ENCODE measurements at regions not wholly inside any gene's neighbourhood (a gene's known extent, or its start where the extent isn't known, plus 50 kb on each side); places are given as distances from the start of the nearest gene placed in this dataset.
A peak's percentile ranks its signal among the peaks of the same experiment; 100 is the strongest.

DNA sequence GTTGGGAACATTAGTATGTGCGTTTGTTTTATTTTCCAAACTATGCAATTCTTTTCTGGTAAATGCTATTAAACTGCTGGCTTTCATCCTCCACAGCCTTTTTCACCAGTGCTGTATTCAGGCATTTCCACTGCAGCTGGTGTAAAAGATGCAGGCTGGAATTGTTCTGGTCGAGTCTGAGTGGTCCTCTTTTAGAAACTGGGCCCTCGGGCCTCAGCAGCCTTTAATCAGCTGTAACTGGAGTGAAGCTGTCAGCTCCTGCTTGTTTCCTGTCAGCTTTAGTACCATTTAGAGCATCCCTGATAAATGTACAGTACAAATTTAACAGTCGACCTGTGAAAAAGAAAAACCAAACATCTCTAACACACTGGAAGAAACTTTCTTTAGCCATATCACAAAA, 979.6 kb downstream of the TFAP2A start:
- DNase-seq, result no peak

DNA sequence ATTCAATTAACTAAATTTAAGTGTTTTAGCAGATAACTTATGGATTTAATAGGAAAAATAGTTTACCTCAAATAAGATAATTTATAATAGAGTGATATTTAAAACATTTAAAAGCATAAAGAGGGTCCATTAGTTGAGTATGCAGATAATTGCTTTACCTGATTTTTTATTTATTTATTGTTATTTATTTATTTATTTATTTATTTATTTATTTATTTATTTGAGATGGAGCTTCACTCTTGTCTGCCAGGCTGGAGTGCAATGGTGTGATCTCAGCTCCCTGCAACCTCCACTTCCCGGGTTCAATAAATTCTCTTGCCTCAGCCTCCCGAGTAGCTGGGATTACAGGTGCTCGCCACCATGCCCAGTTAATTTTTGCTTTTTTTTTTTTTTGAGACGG, 982.9 kb downstream of the TFAP2A start:
- DNase-seq, result no peak

DNA sequence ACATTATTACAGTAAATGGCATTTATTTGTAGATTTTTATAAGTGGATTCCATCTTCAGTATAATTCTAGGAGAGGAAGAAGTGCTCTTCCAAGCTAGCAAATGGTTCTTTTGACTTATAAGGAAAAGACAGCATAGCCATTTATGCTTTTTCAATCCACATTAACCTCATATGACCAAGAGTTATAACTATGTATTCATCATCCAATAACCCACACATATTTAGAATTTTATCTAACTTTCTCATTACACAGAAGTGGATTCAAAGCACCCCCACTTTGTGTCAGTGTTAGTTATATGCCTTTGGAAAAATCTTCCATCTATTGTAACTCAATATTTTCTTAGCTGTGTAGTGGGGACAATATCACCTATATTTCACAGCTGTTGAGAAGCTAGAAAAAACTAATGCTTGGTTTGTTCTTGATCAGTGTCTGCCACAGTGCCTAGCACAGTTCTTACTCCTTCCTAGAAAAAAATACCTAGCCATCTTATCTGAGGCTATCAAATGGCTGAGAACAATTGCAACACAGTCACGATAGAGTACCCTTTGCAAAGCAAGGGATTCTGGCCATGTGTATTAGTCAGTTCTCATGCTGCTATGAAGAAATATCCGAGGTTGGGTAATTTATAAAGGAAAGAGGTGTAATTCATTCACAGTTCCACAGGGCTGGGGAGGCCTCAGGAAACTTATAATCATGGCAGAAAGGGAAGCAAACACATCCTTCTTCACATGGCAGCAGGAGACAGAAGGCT, 986.3 kb downstream of the TFAP2A start:
- DNase-seq, result no peak

DNA sequence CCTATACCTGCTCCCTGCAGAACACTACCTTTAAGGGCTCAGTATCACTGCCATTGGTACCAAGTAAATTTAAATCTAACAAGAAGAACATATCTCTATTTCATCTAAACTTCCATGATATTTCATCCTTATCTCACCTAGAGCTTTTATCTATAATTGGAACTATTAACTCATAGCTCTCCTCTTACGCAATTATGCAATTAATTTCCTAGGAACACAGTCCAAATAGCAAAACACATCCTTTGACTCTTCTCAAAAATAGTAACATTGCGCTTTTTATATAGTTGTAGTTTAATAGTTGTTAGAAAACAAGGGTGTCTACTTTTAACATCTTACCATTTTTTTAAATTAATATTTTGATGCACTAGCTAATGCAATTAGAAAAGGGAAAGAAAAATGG, 986.8 kb upstream of the SLC35B3 start:
- no peak for DNase-seq

DNA sequence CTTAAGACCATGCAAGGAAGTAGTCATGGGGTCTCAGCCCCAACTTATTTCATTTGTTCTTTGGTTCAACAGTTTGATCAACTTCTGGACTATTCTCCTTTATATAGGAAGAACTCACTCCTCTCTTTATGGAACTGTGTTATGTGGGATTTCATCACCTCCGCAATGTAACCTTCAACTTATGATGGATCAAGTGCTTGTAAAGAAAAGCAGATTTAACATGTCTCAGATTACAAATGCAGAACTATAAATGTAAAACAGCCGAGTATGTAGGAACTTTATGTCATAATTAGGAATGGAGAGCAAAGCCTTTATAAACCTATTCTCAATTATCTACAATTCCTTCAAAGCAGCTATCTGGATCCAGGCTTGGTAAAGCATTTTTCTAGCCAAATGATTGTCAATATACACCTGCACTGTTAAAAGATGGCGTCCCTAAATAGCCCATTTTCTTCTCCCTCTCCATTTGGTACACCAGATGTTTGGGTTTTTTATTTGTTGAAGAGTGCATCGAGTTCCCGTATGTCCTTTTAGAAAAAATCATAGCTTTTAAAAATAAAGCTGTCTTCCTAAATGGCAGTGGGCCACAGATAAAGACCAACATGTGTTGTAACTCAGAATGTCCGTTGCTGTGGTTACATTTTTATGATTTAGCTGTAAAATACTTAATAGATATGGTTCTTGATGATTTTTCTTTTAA, 985.1 kb upstream of the SLC35B3 start:
- no peak for DNase-seq

DNA sequence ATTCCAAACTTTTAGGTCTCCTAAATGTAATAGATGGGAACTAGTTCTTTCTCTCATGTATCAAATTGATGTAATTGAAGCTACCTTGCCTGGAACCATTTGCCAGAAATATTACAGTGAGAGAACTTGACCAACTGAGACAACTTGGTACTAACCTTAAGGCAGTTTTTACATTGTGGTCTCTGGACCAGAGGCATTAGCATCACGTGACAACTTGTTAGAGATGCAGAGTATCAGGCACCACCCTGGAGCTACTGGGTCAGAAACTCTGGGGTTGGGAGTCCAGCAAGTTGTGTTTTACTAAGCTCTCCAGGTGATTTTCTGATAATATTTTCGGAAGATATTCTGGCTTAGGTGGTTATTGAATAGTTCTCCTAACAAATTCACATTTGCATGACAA, 982.1 kb upstream of the SLC35B3 start:
- no peak for DNase-seq

DNA sequence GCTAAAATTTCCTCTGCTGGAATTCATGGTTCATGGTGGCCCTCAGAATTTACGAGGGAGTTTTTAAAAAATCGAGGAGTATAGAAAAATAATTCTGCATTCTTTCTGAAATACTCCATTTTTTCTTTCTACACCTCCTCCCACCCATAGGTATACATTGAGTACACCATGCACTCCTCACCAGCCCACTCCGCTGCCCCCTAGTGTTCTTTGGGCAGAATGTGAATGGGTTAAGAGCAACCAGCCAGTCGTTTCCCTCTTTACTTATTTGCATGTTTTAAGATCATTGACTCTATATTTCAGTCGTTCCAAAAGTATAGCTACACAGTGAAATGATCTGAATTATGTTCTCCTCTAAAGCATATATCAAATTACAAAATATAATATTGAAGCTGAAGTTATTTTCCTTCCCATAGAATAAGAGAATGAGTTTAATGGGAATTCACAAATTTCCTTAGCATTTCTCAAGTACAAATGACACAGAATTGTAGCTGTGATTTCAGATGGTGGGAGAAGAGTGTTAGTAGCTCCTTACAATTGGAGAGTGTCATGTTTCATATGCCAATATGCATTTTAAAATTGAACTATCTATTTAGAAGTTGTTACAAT, 977.7 kb upstream of the SLC35B3 start:
- peak; percentile 33 to 53 for DNase-seq

DNA sequence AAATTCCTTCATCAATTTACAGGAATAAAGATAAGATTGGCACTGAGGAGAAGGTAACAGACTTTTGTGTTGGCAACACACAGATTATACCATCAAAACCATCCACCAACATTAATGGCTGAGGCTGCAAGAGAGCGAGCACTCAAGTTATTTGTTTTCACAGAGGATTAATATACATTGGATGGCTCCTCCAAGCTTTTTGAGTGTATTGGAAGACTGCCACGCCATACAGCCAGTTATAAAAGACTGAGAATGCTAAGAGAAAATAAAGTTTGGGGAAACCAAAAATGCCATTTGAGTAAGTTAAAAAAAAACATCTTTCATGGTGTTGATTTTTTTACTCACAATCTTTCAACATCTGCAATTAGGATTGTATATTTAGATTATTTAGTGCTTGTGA, 973.8 kb upstream of the SLC35B3 start:
- no peak for DNase-seq

DNA sequence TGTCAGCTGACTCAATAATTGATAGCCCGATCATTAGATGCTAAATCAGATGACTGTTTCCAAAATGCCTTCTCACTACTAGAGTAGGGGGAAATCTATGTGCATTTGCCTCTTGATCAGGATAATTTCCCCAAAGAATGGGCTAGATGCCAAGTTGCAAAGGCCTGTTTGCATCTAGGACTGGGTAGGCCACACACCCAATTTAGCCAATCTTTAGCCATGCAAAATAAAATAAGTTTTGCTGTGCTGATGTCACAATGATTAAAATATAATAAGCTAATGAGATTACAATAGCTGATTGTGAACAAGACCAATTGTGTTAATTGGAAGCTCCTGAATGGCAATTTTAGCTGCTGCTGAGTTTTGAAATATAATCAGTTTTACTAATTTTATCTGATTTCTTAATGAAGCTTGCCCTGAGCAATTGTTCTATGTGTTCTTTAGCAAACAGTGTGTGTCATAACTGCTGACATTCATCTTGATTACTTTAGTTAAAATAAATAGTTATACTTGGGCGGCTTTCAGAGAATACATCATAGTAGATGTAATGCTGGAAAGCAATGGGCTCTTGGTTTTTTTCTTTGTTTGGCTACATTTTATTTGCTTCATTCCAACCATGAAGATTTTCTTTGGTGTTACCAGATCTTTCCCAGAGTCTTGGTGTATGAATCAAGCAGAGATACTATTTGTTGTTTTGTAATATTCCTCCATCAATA, 973.2 kb upstream of the SLC35B3 start:
- DNase-seq, result peak in 1 of 2 experiments; percentile 22

DNA sequence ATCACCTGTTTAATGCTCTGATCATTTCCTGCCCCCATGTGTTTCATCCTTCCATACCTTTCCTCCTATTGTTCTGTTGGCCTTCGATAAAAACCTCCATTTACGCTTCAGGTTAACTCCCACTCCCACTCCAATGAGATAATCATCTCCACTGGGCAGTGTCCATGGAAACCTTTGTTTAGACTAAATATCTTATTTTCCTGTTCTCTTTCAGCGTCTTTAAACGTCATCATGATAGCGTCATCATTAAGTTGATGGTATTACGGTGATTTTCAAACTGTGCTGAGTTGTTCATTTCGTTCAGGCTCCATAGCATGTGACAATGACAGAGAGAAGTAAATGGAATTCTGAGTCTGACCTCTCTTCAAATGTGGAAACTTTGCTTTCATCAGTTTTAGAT, 970.5 kb upstream of the SLC35B3 start:
- no peak for DNase-seq

DNA sequence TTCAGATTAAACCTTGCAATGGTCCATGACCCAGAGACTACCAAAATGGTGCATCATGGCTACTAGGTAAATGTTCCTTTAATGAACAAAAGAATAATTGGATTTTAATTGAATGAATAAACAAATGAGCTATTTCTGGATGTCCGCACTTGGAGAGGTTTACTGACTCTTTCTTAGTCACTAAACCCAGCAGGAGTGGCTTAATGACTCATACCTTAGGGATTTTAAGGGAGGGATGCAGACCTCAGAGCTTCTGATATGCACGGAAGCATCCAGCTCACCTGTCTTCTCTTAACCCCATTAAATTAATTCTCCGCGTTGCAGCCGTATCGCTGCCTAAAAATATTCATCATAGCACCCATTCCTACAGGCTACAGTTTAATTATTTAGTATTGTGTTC, 970.0 kb upstream of the SLC35B3 start:
- no peak for DNase-seq

DNA sequence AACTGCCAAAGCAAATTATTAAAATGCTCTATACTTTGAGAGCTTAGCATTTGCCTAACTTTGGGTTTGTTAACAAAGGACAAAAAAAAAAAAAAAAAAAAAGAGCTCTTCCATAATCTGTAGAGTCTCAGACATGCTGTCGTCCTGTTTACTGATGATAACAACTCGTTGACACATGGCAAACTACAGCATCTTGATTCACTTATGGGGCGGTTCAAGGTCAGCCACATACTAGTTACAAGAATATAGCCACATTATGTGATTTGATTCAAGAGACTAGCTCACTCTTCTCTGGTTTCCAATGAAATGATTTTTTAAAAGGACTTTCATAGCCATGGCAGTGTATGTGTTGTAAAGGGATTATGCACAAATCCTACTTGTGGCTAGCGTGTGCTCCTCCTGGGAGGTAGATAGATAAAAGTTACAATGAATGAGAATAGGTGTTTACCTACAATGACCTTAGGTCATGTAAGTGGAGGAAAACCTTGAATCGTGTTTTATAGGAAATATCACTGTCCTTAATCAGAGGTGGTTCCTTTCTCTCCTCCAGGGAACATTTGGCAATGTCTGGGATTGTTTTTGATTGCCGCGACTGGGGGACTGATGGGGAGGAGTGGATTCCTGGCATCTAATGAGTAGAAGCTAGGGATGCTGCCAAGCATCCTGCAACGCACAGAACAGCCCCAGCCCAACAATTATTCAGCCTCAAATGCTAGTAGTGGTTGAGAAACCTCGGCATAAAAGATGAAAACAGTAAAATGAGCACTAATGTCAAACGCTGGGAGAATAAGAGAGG, 969.2 kb upstream of the SLC35B3 start:
- DNase-seq, result no peak

DNA sequence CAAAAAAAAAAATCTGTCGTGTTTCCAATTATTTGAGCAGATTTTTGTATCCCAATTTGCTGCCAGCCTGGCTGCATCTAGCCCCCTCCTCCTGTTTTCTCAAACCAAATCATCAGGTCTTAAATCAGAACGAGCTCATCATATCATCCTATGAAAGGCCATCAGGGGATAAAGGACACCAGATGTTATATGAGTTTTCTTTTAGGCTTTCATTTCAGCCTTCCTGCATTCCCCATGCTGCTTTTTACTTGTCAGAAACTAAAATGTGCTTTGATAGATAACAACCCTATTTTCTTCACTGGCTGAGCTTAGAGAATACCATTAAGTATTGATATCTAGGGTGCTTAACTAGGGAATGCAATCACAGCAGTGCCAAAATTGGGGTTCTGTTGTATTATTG, 968.4 kb upstream of the SLC35B3 start:
- no peak for DNase-seq

DNA sequence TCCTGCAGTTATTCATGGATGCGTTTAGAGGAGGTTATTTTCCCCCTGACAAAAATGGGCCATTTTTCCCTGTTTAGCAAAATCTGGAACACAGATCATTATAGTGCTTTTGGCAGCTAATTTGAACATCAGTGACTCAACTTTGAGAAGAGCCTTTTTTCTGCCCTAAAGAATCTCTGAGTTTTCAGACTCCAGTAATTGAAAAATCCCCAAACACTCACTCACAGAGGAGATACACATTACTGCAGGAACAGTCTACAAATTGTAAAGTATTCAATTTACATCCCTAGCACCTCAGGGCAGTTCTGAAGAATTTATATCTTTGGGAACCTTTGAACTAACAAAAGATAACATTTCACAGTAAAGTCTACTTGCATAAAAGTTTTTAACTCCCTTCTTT, 966.6 kb upstream of the SLC35B3 start:
- DNase-seq, result no peak

DNA sequence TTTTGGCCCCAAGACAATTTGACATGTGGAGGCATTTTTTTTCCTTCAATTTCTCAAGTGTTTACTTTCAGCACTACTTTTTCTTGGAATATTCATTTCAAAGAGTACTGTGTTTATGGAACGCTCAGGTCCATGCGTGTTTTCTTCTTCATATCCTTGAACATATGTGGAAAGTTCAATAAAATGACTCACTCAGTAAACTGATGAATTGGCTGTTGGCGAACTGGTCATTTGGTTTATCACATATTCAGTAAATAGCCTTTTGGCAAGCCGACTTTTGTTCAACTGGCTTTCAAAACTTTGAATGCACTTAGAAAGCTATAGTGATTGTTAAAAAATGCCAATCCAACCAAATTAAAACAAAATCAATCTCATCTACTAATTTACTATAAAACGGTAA, 964.6 kb upstream of the SLC35B3 start:
- no peak for DNase-seq

DNA sequence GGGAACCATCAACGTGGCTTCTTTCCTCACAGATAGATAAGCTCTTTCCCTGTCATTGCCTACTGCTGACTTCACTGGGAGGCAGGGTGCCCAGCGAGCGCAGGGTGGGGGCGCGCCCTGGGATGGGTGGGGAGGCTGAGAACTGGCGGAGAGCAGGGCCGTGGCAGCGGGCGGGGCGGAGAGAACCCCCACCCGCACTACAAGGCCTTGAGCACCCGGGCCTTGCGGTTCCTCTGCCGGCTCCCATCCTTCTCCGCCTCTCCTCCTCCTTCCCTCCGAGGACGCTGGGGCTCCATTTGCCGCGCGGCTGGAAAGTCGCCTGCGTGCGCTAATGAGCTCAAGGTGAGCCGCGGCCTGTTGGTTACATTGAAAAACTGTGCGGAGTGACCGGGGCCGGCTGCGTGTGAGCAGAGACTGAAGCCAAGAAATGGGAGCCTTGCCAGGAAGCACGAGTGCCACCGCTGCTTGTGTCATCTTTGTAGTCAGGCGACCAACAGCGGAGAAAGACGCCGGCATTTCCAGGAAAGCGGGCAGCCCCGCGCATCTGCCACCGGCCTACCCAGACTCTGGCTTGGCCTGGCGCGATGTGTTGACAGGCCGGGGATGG, 963.5 kb upstream of the SLC35B3 start:
- DNase-seq, result peak; percentile 88 to 93

DNA sequence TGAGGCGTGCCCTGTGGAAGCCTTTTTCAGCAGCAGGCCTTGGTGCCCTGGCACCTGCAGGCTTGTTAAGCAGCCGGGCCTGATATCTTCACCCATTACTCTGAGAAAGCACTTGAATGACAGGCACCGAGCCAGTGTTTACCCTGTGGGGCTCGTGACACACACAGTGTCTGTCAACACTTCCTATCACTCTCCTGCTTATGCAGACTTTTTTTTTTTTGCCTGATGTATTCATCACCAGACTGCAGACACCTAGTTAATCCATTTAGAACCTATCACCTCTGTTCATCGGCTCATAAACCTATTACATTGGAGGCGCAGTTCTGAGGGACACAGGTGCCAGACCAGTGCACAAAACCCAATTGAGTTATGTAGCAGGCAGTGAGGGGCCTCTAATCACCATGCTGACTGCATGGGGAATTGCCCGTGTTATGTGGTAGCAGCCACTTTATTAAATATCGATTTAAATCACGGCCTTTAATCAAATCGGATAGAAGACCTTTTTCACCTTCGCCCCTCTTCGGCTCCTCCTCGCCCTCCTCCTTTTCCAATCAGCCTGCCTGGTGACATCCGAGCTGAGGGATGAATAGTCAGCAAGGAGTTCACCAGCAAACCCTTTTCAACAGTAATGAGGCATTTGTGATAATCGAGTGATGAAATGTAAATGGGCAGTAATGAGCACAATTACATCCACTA, 962.9 kb upstream of the SLC35B3 start:
- DNase-seq, result peak; percentile 78 to 80

DNA sequence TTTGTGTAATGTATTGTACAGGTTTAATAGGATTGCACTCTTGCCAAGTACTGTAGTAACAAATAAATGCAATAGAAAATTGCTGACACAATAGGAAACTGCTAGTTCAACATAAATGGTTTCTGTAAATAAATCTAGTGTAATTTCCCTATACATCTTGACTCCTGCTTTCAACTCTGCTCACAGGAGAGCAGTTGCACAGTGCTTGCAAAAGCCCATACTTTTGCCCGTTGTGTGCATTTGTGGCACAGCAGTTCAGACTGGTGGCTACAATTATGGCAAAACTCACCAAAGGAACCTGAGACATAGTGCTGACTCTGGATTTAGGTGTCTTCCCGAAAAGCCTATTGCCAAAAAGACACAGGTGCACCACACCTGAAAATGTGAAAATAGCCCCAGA, 953.3 kb upstream of the SLC35B3 start:
- DNase-seq, result no peak

DNA sequence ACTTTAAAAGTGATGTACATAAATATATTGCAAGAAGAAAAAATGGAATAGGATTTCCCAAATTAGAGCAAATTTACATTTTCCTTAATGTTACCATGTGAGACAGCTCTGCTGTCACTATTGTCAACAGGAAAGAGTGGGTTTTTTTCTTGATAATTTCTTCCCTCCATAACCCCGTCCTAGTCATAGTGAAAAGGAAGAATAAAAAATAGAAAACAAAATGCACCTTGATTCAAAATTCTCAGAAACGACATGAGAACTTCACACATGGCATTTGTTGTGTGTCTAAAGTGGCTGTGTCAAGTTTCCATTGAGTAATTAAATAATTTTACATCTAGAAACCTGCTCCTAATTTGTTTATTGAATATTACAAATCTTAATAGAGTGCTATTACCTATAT, 945.2 kb upstream of the SLC35B3 start:
- DNase-seq, result no peak

DNA sequence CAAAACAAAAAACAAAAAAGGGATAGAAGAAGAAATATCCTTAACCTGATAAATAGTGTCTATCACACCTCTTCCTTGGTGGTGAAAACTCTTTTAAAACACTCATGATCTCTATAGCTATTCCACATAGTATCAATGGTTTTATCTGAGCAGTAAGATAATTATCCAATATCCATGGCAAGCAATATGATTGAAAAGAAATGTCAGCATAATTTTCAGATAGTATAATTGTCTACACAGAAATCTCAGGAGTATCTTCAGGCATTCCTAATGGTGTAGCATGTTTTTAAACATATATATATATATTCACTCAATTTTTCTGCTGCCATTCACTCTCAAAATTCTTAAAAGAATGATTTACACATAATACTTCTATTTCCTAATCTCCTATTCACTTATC, 938.0 kb upstream of the SLC35B3 start:
- no peak for DNase-seq

DNA sequence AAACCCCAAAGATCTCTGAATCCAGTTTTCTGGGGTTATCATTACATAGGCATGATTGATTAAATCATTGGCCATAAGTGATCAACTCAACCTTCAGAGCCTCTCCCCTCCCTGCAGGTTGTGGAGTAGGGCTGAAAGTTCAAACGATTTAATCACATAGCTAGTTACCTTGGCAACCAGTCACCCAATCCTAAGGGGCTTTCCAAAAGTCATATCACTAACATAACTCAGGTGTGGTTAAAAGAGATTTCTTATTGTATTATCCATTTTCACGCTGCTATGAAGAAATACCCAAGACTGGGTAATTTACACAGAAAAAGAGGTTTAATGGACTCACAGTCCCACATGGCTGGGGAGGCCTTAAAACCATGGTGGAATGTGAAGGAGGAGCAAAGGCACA, 935.1 kb upstream of the SLC35B3 start:
- DNase-seq, result no peak

DNA sequence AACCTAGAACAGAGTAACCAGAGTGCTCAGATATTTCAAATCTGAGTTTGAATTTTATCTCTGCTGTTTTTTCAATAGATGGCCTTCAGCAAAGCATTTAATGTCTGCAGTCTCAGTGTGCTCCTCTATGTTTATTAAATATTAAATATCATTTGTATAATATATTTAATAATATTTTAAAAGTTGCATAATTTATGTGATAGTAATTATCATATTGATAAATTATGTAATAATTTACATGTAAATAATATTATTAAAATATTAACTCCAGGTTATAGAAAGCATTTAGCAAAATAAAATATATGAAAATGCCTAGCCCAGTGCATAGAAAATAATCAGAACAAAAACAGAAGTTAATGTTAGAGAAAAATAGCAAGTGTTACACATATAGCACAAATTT, 930.0 kb upstream of the SLC35B3 start:
- DNase-seq, result no peak
